Cerebellar nuclear complex (tissue), 1 donor: ENCODE measurements at regions not wholly inside any gene's neighbourhood (a gene's known extent, or its start where the extent isn't known, plus 50 kb on each side); places are given as distances from the start of the nearest gene placed in this dataset.

Experiments
- DNase-seq, 2 experiments: peaks; one replicate each; lab custom pipeline; 2025; lab: John Stamatoyannopoulos, UW

- no peak for DNase-seq
These were observed 286.5 kb downstream of the PCDH17 start for GRCh38 chr13:57918086-57918485.

DNA sequence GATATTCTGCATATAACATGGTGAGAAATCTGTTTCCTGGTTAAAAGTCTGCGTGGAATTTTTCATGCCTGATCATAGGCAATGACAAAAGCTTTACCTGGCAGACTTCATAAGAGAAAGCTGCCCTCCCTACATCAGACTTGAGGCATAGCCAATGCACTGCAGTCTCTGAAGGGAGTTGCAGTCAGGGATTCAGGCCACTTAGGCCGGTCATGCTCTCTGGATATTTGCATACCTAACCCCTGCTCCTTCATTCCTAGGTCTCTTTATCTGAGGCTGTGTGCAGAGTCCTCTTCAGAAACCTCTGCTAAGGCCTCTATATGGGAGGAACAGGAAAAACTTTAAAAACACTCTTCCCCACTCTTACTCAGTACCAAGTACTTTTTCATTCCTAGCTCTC, 287.4 kb downstream of the PCDH17 start:
- DNase-seq: no peak

DNA sequence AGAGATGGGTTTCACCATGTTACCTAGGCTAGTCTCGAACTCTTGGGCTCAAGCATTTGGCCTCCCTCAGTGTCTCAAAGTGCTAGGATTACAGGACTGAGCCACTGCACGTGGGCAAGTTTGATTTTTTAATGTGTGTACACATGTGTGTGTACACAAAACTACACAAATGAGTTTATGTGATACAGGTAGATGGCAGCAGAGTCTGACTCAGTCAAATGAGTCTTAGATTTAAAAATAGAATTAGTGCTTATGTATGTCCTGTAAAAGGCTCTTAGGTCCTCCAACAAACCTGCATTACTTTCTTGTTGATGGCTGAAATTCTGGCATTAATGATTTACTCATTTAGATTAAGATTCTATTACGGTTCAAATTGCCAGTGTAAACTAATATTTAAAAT, 293.7 kb downstream of the PCDH17 start:
- DNase-seq: no peak

GRCh38 chr13:57925751-57926150, 294.2 kb downstream of the PCDH17 start:
- no peak for DNase-seq

DNA sequence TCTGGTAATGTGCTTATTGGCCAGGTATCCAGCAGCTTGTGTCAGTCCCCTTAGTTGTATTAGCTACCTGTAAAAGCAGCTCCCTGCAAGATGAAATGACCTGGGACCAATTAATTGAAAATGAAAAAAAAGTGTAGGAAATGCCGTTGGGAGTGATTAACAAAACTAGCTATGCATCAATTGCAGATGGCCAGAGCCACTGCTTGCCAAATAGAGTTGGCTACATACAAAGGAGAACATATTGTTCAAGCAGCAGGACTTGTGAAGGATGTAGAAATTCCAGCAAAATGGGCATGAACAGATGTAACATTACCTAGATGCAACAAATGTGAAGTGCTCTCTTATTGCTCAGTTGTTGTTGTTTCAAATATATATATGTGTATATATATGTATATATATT, 300.5 kb downstream of the PCDH17 start:
- no peak for DNase-seq

DNA sequence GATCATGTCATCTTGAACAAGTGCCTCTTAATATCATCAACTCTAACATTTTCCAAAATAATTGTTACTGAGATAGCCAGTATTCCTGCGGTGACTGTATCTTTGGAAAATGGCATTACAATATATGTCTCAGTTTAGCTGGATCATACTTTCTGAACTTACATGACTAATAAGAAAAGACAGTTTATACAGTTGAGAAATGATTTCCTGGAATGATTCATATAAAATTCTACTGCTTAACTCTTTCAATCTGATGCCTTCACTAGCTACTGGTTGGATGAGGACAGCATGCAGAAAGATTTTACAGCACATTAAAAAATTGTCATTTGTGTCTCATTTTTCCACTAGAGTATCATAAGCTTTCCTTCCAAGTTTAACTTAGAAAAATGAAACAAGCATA, 302.1 kb downstream of the PCDH17 start:
- no peak for DNase-seq

- DNase-seq: no peak
These were observed 304.4 kb downstream of the PCDH17 start for GRCh38 chr13:57935965-57936364.

DNA sequence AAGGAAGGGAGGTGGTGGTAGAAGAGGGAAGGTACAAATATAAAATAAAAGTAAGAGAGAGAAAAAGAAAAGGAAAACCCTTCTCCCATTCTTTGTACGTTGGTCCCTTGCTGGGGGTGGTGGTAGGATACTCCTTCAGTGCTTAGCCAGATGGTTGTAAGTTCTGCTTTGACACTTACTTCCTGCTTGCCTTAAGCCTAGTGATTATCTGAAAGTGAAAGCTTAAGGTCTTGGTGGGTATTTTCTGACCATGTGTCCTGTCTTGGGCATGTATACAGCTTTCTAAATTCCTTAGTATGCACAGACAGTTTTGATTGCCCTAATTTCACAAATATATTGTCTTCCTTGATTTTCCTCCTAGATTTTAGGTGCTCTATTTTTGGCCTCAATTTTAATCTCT, 314.8 kb downstream of the PCDH17 start:
- no peak for DNase-seq

DNA sequence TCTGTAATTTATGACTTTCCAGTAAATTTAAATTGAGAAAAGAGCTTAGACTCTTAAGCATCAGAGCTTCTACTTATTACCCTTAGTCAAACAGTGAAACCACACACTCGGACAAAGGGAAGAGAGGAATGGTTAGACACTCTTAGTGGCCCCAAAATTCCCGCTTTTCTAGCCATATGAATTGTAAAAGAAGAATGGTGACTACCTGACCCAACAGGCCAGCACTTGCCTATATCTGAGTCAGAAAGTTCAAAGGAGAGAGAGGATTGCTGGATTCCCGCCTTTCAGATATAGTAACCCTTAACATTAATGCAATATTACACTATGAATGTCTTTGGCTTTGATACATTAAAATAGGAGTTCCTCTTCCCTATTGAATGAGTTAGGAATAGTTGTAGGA, 317.3 kb downstream of the PCDH17 start:
- no peak for DNase-seq

- no peak for DNase-seq
These were observed 338.4 kb downstream of the PCDH17 start for GRCh38 chr13:57969951-57970350.

DNA sequence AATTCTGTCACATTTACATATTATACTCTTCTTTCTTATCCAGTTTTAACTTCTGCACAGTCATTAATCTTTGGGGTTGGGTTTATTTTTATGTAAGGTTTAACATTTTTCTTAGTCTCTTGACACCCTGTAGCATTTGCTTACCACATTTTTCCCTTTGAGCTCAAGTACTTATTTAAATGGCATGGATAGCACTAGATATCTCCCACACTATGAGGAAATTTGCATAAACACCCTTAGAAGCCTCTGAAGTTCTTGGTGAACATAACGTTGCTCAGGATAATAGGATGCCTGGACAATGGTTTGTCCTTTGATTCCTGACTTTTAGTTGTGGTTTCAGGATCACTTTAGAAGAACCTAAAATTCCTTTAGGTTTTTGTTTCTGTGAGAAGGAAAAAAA, 338.9 kb downstream of the PCDH17 start:
- DNase-seq: no peak

DNA sequence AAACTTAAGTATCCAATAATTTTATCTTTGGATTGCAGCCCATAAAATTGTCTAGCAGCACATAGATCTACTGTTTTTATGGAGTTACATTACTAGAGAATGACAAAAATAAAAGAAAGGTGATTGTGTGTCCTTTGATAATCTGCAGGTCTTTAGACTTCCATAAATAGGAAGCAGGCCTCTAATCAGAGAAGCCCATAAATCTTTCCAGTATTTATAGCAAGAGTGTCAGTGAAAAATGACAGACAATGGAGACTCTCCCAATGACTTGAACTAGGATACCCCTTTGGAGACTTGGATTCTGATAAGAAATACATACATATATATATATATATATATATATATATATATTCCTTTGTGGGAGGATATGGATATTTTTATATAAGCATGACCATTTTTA, 351.2 kb downstream of the PCDH17 start:
- no peak for DNase-seq

- DNase-seq: no peak
These were observed 356.7 kb downstream of the PCDH17 start for GRCh38 chr13:57988276-57988675.

DNA sequence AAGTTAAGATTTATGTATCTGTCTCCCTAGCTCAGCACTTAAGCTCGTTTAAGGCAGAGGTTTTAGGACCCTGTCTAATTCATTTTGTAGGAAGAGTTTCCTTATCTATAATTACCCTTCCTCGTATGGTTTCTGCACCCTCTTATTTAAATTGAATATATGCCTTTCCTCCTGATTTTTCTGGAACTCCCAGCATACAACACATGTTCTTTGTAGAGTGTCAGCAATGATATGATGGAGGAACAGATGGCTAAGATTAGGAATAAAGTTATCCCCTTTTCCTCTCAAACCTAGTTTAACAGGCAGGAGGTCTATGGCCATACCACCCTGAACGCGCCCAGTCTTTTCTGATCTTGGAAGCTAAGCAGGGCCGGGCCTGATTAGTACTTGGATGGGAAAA, 359.5 kb downstream of the PCDH17 start:
- no peak for DNase-seq

DNA sequence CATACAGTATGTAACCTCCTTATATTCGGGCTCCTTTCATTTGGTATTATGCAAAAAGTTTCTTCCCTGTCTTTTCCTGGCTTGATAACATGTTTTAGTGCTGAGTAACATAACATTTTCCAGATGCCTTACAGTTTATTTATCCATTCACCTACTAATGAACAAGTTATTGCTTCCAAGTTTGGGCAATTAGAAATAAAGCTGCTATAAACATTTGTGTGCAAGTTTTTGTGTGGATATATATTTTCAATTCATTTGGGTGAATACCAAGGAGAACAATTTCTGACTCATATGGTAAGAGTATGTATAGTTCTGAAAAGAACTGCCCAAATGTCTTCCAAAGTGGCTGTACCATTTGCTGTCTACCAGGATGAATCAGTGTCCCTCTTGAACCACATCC, 360.9 kb downstream of the PCDH17 start:
- DNase-seq: no peak

GRCh38 chr13:57996717-57997116, 365.2 kb downstream of the PCDH17 start:
- no peak for DNase-seq

DNA sequence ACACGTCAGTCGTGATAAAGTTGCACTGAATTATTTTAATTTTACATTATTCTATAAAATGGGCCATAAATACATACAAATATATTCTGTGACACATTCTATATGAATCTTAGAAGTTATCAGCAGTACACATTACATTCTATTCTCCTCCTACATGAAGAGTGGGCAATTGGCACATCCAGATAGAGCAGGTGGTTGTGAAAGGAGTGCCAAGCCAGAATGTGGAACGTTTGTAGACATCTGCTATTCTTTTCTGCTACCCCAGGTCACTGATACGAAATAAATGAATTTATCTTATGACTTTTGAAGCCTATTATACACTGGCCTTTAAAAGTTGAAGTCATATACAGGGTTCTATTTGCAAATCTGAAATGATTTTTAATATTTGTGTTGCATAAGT, 373.2 kb downstream of the PCDH17 start:
- no peak for DNase-seq

GRCh38 chr13:58018020-58018419, 386.5 kb downstream of the PCDH17 start:
- no peak for DNase-seq

- DNase-seq: no peak
These were observed 387.3 kb downstream of the PCDH17 start for GRCh38 chr13:58018865-58019264.

GRCh38 chr13:58024103-58024502, 392.6 kb downstream of the PCDH17 start:
- DNase-seq: no peak

DNA sequence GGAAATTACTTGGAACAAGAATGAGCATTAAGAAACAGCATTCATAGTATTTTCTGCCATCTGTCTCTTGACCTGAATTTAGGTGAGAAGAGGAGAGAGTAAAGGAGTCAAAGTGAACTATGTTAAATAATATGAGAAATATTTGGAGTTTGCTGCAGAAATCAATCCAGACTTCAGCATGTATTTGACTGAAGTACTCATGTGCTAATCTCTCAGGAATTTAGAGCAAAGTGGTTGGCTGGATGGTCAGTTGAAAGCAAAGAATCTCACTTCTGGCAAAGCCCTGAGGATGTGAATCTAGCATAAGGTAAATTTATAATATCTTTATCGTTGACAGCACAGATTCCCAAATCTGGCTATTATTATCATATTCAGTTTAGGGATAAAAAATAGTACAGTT, 394.3 kb downstream of the PCDH17 start:
- DNase-seq: no peak

- DNase-seq: no peak
These were observed 401.3 kb downstream of the PCDH17 start for GRCh38 chr13:58032676-58033460.

- no peak for DNase-seq
These were observed 412.4 kb downstream of the PCDH17 start for GRCh38 chr13:58043971-58044370.

DNA sequence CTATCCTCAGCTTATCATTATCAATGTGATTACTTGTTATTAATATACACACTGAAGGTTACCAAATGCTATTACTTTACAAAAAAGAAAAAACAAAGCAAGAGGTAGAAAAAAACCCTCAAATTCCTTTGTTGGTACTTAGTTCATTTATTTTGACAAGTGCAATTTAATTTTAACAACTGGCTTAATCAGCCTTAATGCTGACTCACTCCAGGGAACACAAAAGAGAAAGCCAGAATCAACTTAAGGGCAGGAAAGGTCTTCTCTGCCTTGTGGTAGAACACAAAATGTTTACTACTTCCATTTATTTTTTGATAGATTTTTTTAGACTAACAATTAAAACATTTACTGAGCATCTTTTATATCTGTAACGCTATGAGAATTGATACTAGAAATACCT, 417.1 kb downstream of the PCDH17 start:
- DNase-seq: no peak
